Transverse colon (tissue), 4 donors: ENCODE measurements at regions not wholly inside any gene's neighbourhood (a gene's known extent, or its start where the extent isn't known, plus 50 kb on each side); places are given as distances from the start of the nearest gene placed in this dataset.

Source experiments
- CTCF ChIP-seq, 5 experiments: fragments of 200-600 bp in 3 of 5; fragments of 450-650 bp in 2 of 5; sonication (generic) in 3 of 5; IDR thresholded peaks; 1 replicate in 2 of 5; 2 replicates in 3 of 5; pipeline ENCODE4 v1.5.1; 2016 to 2017; ENCODE audit warnings: antibody characterized with exemption in 5 of 5, inconsistent platforms in 3 of 5, mild to moderate bottlenecking in 2 of 5, moderate library complexity in 1 of 5
- EP300 ChIP-seq: sonication (generic); formaldehyde crosslinking; IDR thresholded peaks from one replicate; pipeline ENCODE4 v1.6.1; 2017; ENCODE audit warnings: antibody characterized with exemption, low read depth
- POLR2A ChIP-seq: fragments of 450-650 bp; IDR thresholded peaks from one replicate; pipeline ENCODE4 v1.6.1; 2016; ENCODE audit warnings: antibody characterized with exemption, mild to moderate bottlenecking, moderate library complexity
- POLR2AphosphoS5 ChIP-seq, 3 donors: sonication (generic); formaldehyde crosslinking; IDR thresholded peaks; one replicate each; pipeline ENCODE4 v1.6.1; 2016; ENCODE audit warnings: antibody characterized with exemption in 3 of 3

DNA sequence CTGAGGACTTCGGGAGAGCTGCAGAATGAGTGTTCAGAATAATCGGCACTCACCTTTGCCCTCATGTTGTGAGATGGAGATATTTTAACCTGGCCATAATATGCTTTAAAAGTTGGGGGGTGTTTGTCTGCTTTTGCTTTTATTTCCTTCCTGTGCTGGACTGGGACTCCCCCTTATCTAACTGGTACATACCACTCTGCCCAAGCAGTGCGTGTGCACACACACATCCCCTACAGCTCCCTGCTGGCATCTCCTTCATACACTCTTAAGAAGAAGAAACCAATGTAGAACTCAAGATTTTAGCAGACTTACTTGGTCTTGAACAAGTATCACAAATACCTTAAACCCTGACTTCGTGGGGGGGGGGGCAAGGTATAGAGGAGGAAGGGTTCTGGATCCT, 146.2 kb upstream of the DMRT1 start:
- TF ChIP-seq POLR2A (no peak), CTCF (IDR thresholded peaks at IDR 0.05) (no peak), EP300 (no peak), POLR2AphosphoS5 (IDR thresholded peaks at IDR 0.05) (no peak)
